PC-3 (cell line): ENCODE measurements at regions not wholly inside any gene's neighbourhood (a gene's known extent, or its start where the extent isn't known, plus 50 kb on each side); places are given as distances from the start of the nearest gene placed in this dataset.

Experiments
- CTCF ChIP-seq: fragments of 300-600 bp; sonication (generic); conservative IDR thresholded peaks from 2 replicates; pipeline ENCODE4 v1.5.1; 2017; ENCODE audit warnings: antibody characterized with exemption, low read depth, mild to moderate bottlenecking, low read length
- EZH2 ChIP-seq: fragments of 300-600 bp; sonication (generic); IDR thresholded peaks from one replicate; pipeline ENCODE4 v1.6.1; 2017; ENCODE audit warnings: antibody characterized with exemption, mild to moderate bottlenecking, low read length; ENCODE audit not compliant: unreplicated experiment
- EZH2phosphoT487 ChIP-seq: fragments of 300-600 bp; sonication (generic); IDR thresholded peaks from 2 replicates; pipeline ENCODE4 v1.6.1; 2018; ENCODE audit warnings: mild to moderate bottlenecking, antibody characterized with exemption, low read length, borderline replicate concordance

- TF ChIP-seq CTCF = no peak
- TF ChIP-seq EZH2 = no peak
- TF ChIP-seq EZH2phosphoT487 = no peak
These were observed 1297.0 kb upstream of the TENM3 start for GRCh38 chr4:180946188-180946587.
